H54 (cell line): ENCODE measurements at regions not wholly inside any gene's neighbourhood (a gene's known extent, or its start where the extent isn't known, plus 50 kb on each side); places are given as distances from the start of the nearest gene placed in this dataset.

ENCODE experiments used
- DNase-seq: peaks from one replicate; pipeline ENCODE4 v3.0.0; 2011; ENCODE audit warnings: low spot score, mixed read lengths; ENCODE audit not compliant: insufficient read length
- FAIRE-seq: peaks from 3 replicates; lab custom pipeline; 2011; peaks lifted over from hg19 to GRCh38; lab: Jason Lieb, UNC
- POLR2A ChIP-seq: IDR thresholded peaks from 2 replicates; pipeline ENCODE4 v1.6.1; 2011; ENCODE audit warnings: low read depth, mild to moderate bottlenecking, low read length

DNA sequence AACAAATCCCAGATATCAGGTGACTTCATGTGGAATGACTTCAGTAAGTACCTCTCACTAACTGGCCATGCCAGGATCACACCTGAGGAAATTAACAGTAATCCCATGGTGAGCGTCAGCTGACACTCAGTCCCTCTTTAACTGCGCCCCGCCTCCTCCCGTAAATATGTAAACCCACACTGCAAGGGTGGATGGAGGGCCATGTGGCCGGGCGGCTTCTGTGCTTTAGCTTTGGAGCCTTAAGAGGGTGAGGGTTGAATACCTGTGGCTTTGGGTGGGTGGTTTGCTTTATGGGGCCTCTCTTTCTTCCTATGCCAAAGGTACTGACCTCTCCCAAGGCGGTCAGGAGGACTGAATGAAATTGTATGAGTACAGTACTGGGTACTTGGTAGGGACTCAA is 141.7 kb downstream of the MRM1 start:
- TF ChIP-seq POLR2A: no peak
- FAIRE-seq: no peak

GRCh38 chr17:36746381-36747053 is 145.1 kb downstream of the MRM1 start:
- FAIRE-seq: no peak
- TF ChIP-seq POLR2A: no peak
- DNase-seq: no peak

More for the DNA sequence above, 141.7 kb downstream of the MRM1 start:
- DNase-seq: no peak

- no peak for FAIRE-seq
- DNase-seq: no peak
- TF ChIP-seq POLR2A: no peak
These were observed 146.5 kb downstream of the MRM1 start for GRCh38 chr17:36747861-36748260.

- no peak for TF ChIP-seq POLR2A
- DNase-seq (no peak), FAIRE-seq (no peak)
These were observed 146.9 kb downstream of the MRM1 start for GRCh38 chr17:36748272-36748671.

DNA sequence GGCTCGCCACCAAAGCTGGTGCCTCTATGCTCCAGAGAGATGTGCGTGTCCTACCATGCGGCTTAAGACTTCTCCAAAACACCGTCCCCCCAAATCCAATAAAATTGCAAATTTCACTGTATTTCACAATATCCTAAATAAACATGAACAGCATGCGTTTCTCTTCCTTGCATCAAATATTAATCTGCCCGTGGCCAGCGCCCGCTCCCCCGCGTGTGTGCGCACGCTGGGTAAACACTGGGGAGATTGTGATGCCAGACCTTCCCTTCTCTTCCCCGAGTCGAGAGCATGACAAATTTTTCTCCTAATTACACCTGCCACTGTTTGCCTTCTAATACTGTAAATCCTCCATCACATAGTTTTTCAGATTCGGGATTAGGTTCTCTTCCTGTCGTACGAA is 148.1 kb downstream of the MRM1 start:
- FAIRE-seq: no peak
- no peak for TF ChIP-seq POLR2A
- DNase-seq: no peak

GRCh38 chr17:36750316-36750885 is 149.0 kb downstream of the MRM1 start:
- FAIRE-seq: no peak
- no peak for TF ChIP-seq POLR2A
- DNase-seq: no peak

GRCh38 chr17:36752096-36752888 is 150.9 kb downstream of the MRM1 start:
- FAIRE-seq (no peak), DNase-seq (no peak)
- TF ChIP-seq POLR2A: no peak

DNA sequence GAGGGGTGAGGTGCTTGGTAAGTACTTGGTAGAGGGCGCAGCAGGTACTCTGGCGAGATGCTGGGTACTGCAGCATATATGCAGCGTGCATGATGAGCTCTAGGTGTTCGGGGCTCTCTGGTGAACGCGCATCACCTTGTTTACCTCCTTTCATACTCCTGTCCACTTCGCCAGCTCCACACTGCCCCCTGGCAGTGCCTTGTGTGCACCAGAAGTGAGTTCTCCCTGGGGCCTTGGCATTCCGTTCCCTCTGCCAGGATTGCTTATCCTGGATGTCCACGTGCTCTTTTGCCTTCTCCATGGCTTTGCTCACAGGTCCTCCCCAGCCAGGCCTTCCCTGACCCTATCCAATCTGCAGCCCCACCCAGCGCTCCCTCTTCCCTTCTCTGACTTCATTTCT is 154.2 kb downstream of the MRM1 start:
- FAIRE-seq (no peak), DNase-seq (peak; percentile 47)
- TF ChIP-seq POLR2A: no peak

GRCh38 chr17:36756695-36757094 is 155.3 kb downstream of the MRM1 start:
- FAIRE-seq (no peak), DNase-seq (no peak)
- TF ChIP-seq POLR2A: no peak

DNA sequence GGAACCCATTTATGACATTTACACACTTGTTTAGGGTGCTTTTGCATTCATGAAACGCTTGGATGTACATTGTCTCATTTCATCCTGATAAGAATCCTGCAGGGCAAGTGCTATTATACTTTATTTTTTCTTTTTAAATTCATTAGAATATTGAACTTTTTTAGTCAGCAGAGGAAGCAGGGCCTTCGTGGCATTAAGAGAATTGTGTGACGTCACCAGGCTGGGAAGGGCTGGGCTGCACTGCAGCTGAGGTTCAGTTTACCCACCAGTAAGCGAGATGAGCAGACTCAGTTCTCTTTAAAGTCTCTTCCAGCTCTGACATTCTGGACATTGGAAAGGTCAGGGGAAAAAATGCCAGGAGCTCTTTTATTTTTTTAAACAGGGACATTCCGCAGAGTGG is 159.0 kb downstream of the MRM1 start:
- no peak for DNase-seq
- no peak for TF ChIP-seq POLR2A
- no peak for FAIRE-seq

DNA sequence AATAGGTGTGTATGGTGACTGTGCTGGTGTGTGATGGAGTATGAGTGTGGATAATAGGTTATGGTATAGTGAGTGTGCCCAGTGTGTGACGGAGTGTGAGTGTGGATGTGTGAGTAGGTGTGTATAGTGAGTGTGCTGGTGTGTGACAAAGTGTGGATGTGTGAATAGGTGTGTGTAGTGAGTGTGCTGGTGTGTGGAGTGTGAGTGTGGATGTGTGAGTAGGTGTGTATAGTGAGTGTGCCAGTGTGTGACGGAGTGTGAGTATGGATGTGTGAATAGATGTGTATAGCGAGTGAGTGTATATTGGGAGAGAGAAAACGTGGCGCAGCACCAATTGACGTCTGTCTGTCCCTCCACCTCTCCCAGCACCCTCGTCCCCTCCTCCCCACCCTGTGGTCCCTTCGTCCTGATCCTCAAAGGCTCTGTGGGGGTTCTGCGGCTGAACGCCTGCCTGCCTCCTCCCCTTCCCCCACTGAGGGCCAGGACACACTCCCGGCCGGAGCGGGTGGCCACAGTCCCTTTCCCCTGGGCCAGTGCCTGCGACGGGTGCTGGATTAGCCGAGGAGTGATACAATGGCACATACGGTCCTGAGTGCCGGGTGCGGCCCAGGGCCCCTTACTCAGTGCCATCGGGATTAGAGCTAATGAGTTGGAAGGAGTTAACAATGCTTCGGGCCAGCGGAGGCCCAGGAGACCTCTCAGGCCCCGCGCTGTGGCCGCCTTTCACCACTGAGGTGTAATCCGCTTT is 160.0 kb downstream of the MRM1 start:
- no peak for TF ChIP-seq POLR2A
- FAIRE-seq (no peak), DNase-seq (no peak)

GRCh38 chr17:36765436-36766043 is 164.2 kb downstream of the MRM1 start:
- no peak for TF ChIP-seq POLR2A
- FAIRE-seq (no peak), DNase-seq (no peak)

GRCh38 chr17:36768394-36768793 is 167.0 kb downstream of the MRM1 start:
- TF ChIP-seq POLR2A: no peak
- FAIRE-seq (no peak), DNase-seq (no peak)

- TF ChIP-seq POLR2A: no peak
- FAIRE-seq: no peak
- DNase-seq: no peak
These were observed 164.2 kb upstream of the LHX1 start for GRCh38 chr17:36773039-36773438.
